ENCODE measurements at regions not wholly inside any gene's neighbourhood (a gene's known extent, or its start where the extent isn't known, plus 50 kb on each side); places are given as distances from the start of the nearest gene placed in this dataset.
A peak's percentile ranks its signal among the peaks of the same experiment; 100 is the strongest.

DNA sequence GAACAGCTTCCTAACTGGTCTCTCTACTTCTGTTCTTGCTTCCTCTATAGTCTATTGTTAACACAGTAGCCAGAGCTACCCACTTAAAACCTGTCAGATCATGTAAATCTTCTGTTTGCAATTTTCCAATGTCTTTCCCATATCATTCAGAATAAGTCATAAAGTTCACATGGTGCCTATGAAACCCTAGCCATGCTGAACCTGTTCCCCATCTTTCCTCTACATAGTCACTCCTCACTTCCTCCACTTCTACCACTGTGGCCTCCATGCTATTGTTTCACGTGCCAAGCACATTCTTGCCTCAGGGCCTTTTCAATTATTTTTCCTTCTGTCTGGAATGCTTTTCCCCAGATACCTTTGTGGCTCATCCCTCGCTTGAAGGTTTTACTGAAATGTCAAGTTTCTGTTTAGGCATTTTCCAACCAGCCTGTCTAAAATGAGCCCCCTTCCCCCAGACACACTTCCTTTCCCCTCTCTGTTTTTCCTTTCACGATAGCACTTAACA lies 132.1 kb downstream of the DYRK2 start:
- H3K27ac ChIP-seq: no peak overlapping the region
- DNase-seq (ENCODE audit: low spot score): peak; percentile 13
- ChIA-PET POLR2A (ENCODE audit: low non-redundant PET) (no interaction called here), CTCF (interaction anchor here (0.6 kb wide), 1 partner anchor 69 kb away, joined by 5 read pairs; no protein-coding TSS in a partner anchor)
- TF ChIP-seq, protein P1, sequence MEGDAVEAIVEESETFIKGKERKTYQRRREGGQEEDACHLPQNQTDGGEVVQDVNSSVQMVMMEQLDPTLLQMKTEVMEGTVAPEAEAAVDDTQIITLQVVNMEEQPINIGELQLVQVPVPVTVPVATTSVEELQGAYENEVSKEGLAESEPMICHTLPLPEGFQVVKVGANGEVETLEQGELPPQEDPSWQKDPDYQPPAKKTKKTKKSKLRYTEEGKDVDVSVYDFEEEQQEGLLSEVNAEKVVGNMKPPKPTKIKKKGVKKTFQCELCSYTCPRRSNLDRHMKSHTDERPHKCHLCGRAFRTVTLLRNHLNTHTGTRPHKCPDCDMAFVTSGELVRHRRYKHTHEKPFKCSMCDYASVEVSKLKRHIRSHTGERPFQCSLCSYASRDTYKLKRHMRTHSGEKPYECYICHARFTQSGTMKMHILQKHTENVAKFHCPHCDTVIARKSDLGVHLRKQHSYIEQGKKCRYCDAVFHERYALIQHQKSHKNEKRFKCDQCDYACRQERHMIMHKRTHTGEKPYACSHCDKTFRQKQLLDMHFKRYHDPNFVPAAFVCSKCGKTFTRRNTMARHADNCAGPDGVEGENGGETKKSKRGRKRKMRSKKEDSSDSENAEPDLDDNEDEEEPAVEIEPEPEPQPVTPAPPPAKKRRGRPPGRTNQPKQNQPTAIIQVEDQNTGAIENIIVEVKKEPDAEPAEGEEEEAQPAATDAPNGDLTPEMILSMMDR (conservative IDR thresholded peaks at IDR 0.05; ENCODE audit: low read depth): no peak

DNA sequence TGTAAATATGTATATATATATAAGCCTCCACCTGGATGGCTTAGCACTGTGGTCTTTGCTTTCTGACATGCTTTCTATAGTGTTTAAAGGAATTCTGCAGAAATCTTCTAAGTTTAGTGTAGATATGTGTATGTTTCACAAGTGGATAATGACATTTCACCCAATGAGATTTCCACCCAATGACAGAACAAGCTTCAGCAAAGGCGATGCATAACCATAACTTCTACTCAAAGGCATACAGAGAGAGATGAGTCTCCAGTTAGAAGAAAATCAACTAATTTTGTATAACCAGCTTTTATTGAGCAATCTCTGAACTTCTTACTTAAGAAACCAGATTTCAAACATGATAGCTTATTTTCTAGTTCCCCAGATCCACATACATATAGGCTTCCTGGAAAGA lies 134.0 kb downstream of the DYRK2 start:
- no peak overlapping the region for H3K27ac ChIP-seq
- ChIA-PET CTCF (no interaction called here), POLR2A (ENCODE audit: low non-redundant PET) (no interaction called here)
- no peak for DNase-seq (ENCODE audit: low spot score)
- TF ChIP-seq, protein P1 (conservative IDR thresholded peaks at IDR 0.05; ENCODE audit: low read depth): no peak

DNA sequence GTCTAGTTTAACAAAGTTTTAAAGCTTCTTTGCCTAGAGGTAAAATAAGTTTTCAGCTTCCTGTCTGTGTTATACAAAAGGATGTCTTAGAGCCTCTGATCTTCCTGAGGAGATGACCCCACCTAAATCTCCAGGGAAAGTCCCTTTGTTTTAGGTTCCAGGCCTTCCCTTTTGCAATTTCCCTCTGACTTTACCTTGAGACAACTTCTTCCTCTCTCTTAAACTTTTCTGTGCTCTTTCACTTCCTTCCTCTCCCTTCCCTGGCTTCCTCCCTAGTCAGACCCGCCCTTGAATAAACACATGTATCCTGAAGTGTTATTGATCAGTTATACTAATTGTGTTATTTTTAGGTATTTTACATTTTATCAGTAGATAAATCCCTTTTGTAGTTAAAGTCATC lies 134.8 kb downstream of the DYRK2 start:
- TF ChIP-seq, protein P1 (conservative IDR thresholded peaks at IDR 0.05; ENCODE audit: low read depth): no peak
- CTCF ChIA-PET: no interaction called here
- H3K27ac ChIP-seq: no peak overlapping the region
- POLR2A ChIA-PET (ENCODE audit: low non-redundant PET): no interaction called here
- DNase-seq (ENCODE audit: low spot score): no peak

DNA sequence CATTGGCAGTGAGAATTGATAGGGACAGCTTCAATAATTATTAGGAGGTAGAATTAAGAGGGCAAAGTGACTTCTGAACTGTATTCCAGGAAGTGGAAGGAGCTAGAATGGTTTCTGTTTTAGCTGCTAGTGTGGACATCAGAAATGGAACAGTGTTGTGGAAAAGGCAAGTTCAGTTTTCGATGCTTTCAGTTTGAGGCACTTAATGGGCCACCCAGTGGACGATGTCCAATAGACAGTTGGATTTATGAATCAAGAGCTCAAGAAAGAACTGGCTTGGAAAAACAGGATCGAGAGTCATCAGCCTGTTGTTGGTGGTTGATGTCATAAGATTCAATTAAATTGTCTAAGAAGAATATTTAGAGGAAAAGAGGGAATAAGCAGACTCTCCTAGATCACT lies 136.3 kb downstream of the DYRK2 start:
- POLR2A ChIA-PET (ENCODE audit: low non-redundant PET): no interaction called here
- CTCF ChIA-PET: no interaction called here
- TF ChIP-seq, protein P1 (conservative IDR thresholded peaks at IDR 0.05; ENCODE audit: low read depth): no peak
- no peak overlapping the region for H3K27ac ChIP-seq
- no peak for DNase-seq (ENCODE audit: low spot score)

DNA sequence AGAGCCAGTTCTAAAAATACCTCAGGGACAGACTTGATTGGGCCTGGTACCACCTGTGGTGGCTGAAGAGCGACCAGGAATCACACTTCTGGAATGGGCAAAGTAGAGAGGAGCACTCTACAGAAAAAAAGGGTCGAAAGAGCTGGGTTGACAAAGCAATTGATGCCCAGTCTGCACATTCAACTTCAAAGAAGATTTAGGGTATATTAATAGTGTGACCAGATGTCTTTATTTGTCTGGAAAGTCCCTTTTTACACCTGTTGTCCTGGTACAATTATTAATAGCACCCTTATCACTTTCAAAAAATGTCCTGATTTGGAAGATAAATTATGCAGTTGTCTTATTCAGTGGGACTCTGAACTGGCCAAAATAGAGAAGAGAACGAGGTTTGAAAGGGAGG lies 137.5 kb downstream of the DYRK2 start:
- TF ChIP-seq, protein P1 (conservative IDR thresholded peaks at IDR 0.05; ENCODE audit: low read depth): no peak
- DNase-seq (ENCODE audit: low spot score): no peak
- CTCF ChIA-PET: interaction anchor here (0.6 kb wide), 1 partner anchor 393 kb away, joined by 3 read pairs; no protein-coding TSS in a partner anchor
- POLR2A ChIA-PET (ENCODE audit: low non-redundant PET): no interaction called here
- H3K27ac ChIP-seq: no peak overlapping the region

DNA sequence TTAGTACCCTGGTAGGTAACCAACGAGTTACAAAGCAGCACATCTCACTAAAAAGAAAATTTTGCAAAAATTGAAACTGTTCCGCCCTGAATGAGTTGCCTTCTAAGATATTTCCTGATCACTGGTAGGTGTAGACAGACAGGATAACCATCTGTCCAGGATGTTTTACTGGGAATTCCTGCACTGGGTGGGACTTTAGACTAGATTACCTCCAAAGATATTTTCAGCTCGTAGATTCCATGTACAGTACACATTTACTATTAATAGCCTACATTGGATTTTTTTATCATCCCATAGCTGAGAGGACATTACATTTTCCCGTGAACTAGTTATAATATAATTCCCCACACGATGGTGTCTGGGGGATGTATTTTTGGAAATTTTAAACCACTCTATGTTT lies 139.6 kb downstream of the DYRK2 start:
- ChIA-PET POLR2A (ENCODE audit: low non-redundant PET) (no interaction called here), CTCF (interaction anchor here (0.7 kb wide), 1 partner anchor 80 kb away, joined by 5 read pairs; no protein-coding TSS in a partner anchor)

More for the DNA sequence above, 139.6 kb downstream of the DYRK2 start:
- TF ChIP-seq, protein P1 (conservative IDR thresholded peaks at IDR 0.05; ENCODE audit: low read depth): no peak
- DNase-seq (ENCODE audit: low spot score): no peak
- H3K27ac ChIP-seq: no peak overlapping the region
